Activated CD4-positive, alpha-beta T cell treated with anti-CD3 and anti-CD28 coated beads, Interleukin-2, amount 10 ng/mL, durations not matched to agents 7 days and 5 days (primary cell): ENCODE measurements at regions not wholly inside any gene's neighbourhood (a gene's known extent, or its start where the extent isn't known, plus 50 kb on each side); places are given as distances from the start of the nearest gene placed in this dataset.
"Not testable (repeated sequence)": the region's sequence is repeated elsewhere in the genome, so short reads cannot be mapped to it uniquely, and the experiment has no call there.

Experiments used
- CTCF ChIA-PET: fragments of 350-600 bp; sonication (Branson Sonifier 250); formaldehyde crosslinking; loops from one replicate; lab custom pipeline; 2021; ENCODE audit warnings: antibody characterized with exemption; lab: Charles Lee
- POLR2A ChIA-PET: fragments of 350-600 bp; sonication (Branson Sonifier 250); formaldehyde crosslinking; loops from one replicate; lab custom pipeline; 2021; ENCODE audit warnings: antibody characterized with exemption; lab: Charles Lee
- DNase-seq: peaks from one replicate; pipeline ENCODE4 v3.0.0-alpha.2; 2020
- H3K27ac Mint-ChIP-seq: one replicate; pipeline ENCODE4 v1.8.0; 2021; ENCODE audit warnings: mild to moderate bottlenecking, moderate library complexity, mixed read lengths
- H3K27me3 Mint-ChIP-seq: one replicate; pipeline ENCODE4 v1.8.0; 2021; ENCODE audit warnings: mixed read lengths
- H3K36me3 Mint-ChIP-seq: one replicate; pipeline ENCODE4 v1.8.0; 2021; ENCODE audit warnings: low read depth, mixed read lengths
- H3K4me1 Mint-ChIP-seq: one replicate; pipeline ENCODE4 v1.8.0; 2021; ENCODE audit warnings: mixed read lengths
- H3K4me3 Mint-ChIP-seq: one replicate; pipeline ENCODE4 v1.8.0; 2021; ENCODE audit warnings: mild to moderate bottlenecking, moderate library complexity, mixed read lengths
- H3K9me3 Mint-ChIP-seq: one replicate; pipeline ENCODE4 v1.8.0; 2021; ENCODE audit warnings: mixed read lengths

DNA sequence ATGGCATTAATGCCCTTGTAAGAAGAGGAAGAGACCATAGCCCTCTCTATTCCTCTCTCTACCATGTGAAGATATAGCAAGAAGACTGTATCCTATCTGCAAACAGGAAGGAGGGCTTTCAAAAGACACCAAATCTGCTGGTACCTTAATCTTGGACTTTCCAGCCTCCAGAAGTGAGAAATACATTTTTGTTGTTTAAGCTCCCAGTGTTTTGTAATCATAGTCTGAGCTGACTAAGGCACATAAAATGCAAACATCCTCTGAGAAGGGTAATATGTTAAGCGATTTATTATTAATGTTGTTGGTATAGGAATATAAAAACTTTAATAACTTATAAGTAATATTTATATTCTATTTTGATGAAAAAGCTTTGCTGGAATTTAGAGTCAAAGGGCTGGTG is 559.8 kb downstream of the SUCLG1 start:
- no peaks in the 10 kb centered on the region for H3K36me3 Mint-ChIP-seq
- H3K4me3 Mint-ChIP-seq = no peak overlapping the region
- no peaks in the 10 kb centered on the region for H3K27me3 Mint-ChIP-seq
- CTCF ChIA-PET = no interaction called here
- no peak overlapping the region for H3K27ac Mint-ChIP-seq
- no peak for DNase-seq
- H3K9me3 Mint-ChIP-seq = no peaks in the 10 kb centered on the region
- POLR2A ChIA-PET = no interaction called here
- H3K4me1 Mint-ChIP-seq = no peaks in the 10 kb centered on the region

GRCh38 chr2:83894976-83895375 is 564.1 kb downstream of the SUCLG1 start:
- H3K4me3 Mint-ChIP-seq = no peak overlapping the region
- no peaks in the 10 kb centered on the region for H3K36me3 Mint-ChIP-seq
- H3K27me3 Mint-ChIP-seq = no peaks in the 10 kb centered on the region
- DNase-seq = no peak
- ChIA-PET CTCF (no interaction called here), POLR2A (no interaction called here)
- H3K9me3 Mint-ChIP-seq = no peaks in the 10 kb centered on the region
- no peaks in the 10 kb centered on the region for H3K4me1 Mint-ChIP-seq
- no peak overlapping the region for H3K27ac Mint-ChIP-seq

GRCh38 chr2:83887757-83888156 is 571.3 kb downstream of the SUCLG1 start:
- no peaks in the 10 kb centered on the region for H3K27me3 Mint-ChIP-seq
- no peak for DNase-seq
- no peaks in the 10 kb centered on the region for H3K36me3 Mint-ChIP-seq
- no peak overlapping the region for H3K27ac Mint-ChIP-seq
- H3K4me3 Mint-ChIP-seq = no peak overlapping the region
- no peaks in the 10 kb centered on the region for H3K4me1 Mint-ChIP-seq
- no peaks in the 10 kb centered on the region for H3K9me3 Mint-ChIP-seq
- ChIA-PET POLR2A (no interaction called here), CTCF (no interaction called here)

GRCh38 chr2:83879127-83879526 is 580.0 kb downstream of the SUCLG1 start:
- Mint-ChIP-seq H3K27me3 (no peaks in the 10 kb centered on the region), H3K4me1 (no peaks in the 10 kb centered on the region), H3K4me3 (no peak overlapping the region), H3K36me3 (no peaks in the 10 kb centered on the region), H3K27ac (no peak overlapping the region), H3K9me3 (peaks cover 28% of the 10 kb centered on the region)
- ChIA-PET CTCF (no interaction called here), POLR2A (no interaction called here)
- no peak for DNase-seq

DNA sequence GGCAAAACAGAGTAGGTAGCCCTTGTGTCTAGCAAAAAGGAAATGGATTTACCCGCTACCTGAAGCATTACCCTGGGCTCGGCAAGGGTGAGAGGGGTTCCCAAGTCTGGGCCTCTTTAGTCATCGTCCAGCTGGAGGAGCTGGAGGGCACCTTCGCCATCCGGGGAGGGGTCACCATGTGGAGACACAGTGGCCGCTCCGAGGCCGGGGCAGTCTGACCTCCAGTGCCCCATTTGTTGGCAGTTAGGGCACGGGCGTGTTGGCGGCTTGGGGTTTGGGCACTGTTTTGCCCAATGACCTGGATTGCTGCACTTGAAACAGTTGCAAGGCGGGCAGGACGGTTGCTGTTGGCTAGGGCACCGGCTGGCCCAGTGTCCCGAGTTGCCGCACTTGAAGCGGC is 581.8 kb downstream of the SUCLG1 start:
- H3K27me3 Mint-ChIP-seq, DNase-seq, H3K36me3 Mint-ChIP-seq, POLR2A ChIA-PET, H3K4me1 Mint-ChIP-seq, CTCF ChIA-PET, H3K4me3 Mint-ChIP-seq, H3K27ac Mint-ChIP-seq: not testable (repeated sequence)
- peaks cover 32% of the 10 kb centered on the region for H3K9me3 Mint-ChIP-seq

DNA sequence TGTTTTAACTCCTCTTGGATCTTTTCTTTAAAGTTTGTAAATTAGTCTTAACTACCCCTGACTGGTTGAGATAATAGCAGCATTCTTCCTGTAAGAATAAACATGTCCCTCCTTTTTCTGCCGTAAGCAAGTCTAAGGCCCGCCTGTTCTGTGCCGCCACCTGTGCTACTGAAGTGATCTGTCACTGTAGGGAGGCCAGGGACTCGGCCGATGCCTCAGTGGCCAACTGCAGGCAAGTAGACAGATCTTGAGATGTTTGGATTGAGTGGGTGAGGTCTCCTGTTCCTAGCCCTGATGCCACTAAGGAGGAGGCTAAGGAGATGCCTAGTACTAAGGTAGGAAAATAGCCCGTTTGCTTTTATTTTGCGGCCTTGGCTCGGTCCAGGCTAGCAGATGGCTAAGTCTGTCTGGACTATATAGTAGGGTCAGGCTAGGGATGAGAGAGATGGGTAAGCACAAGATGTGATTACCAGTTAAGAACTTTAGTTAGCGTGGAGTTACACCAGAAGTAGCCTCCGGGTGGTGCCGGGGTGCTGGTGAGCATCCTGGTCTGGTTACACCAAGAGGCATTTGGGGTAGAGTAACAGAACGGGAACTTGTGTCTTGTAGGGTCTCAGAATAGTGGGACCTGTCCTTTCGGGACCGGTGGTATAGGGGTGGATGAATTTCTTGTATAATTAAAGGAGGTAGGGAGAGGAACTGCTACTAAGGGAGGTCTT is 584.2 kb downstream of the SUCLG1 start:
- POLR2A ChIA-PET = no interaction called here
- Mint-ChIP-seq H3K27me3 (no peaks in the 10 kb centered on the region), H3K4me1 (no peaks in the 10 kb centered on the region), H3K27ac (no peak overlapping the region), H3K9me3 (peaks cover 32% of the 10 kb centered on the region), H3K36me3 (no peaks in the 10 kb centered on the region), H3K4me3 (no peak overlapping the region)
- DNase-seq = no peak
- CTCF ChIA-PET = no interaction called here

GRCh38 chr2:83874066-83874465 is 585.0 kb downstream of the SUCLG1 start:
- H3K27me3 Mint-ChIP-seq = no peaks in the 10 kb centered on the region
- no peaks in the 10 kb centered on the region for H3K36me3 Mint-ChIP-seq
- DNase-seq = no peak
- CTCF ChIA-PET = no interaction called here
- H3K9me3 Mint-ChIP-seq = peaks cover 32% of the 10 kb centered on the region
- no peaks in the 10 kb centered on the region for H3K4me1 Mint-ChIP-seq
- H3K27ac Mint-ChIP-seq = no peak overlapping the region
- no peak overlapping the region for H3K4me3 Mint-ChIP-seq
- POLR2A ChIA-PET = no interaction called here

- no peaks in the 10 kb centered on the region for H3K4me1 Mint-ChIP-seq
- peaks cover 23% of the 10 kb centered on the region for H3K9me3 Mint-ChIP-seq
- CTCF ChIA-PET = no interaction called here
- POLR2A ChIA-PET = no interaction called here
- no peak overlapping the region for H3K4me3 Mint-ChIP-seq
- no peak for DNase-seq
- no peaks in the 10 kb centered on the region for H3K27me3 Mint-ChIP-seq
- no peak overlapping the region for H3K27ac Mint-ChIP-seq
- no peaks in the 10 kb centered on the region for H3K36me3 Mint-ChIP-seq
These were observed 586.0 kb downstream of the SUCLG1 start for GRCh38 chr2:83873110-83873509.

GRCh38 chr2:83866211-83866610 is 592.9 kb downstream of the SUCLG1 start:
- POLR2A ChIA-PET = no interaction called here
- Mint-ChIP-seq H3K27ac (no peak overlapping the region), H3K4me1 (no peaks in the 10 kb centered on the region)

GRCh38 chr2:83862600-83862999 is 596.5 kb downstream of the SUCLG1 start:
- Mint-ChIP-seq H3K4me3 (no peak overlapping the region), H3K9me3 (no peaks in the 10 kb centered on the region), H3K4me1 (no peaks in the 10 kb centered on the region), H3K36me3 (no peaks in the 10 kb centered on the region), H3K27ac (no peak overlapping the region), H3K27me3 (no peaks in the 10 kb centered on the region)
- ChIA-PET POLR2A (interaction anchor here (0.6 kb wide), 1 partner anchor 1751 kb away, joined by 4 read pairs; no protein-coding TSS in a partner anchor), CTCF (interaction anchor here (1.0 kb wide), 1 partner anchor 44 kb away, joined by 3 read pairs; no protein-coding TSS in a partner anchor)
- DNase-seq = no peak

More at GRCh38 chr2:83866211-83866610, 592.9 kb downstream of the SUCLG1 start:
- H3K4me3 Mint-ChIP-seq = no peak overlapping the region
- CTCF ChIA-PET = no interaction called here
- DNase-seq = no peak
- H3K27me3 Mint-ChIP-seq = no peaks in the 10 kb centered on the region
- no peaks in the 10 kb centered on the region for H3K36me3 Mint-ChIP-seq
- H3K9me3 Mint-ChIP-seq = no peaks in the 10 kb centered on the region

- no peak overlapping the region for H3K27ac Mint-ChIP-seq
- POLR2A ChIA-PET = no interaction called here
- no peaks in the 10 kb centered on the region for H3K27me3 Mint-ChIP-seq
- no peaks in the 10 kb centered on the region for H3K4me1 Mint-ChIP-seq
- no peak for DNase-seq
- H3K9me3 Mint-ChIP-seq = no peaks in the 10 kb centered on the region
- no peak overlapping the region for H3K4me3 Mint-ChIP-seq
- H3K36me3 Mint-ChIP-seq = no peaks in the 10 kb centered on the region
- CTCF ChIA-PET = no interaction called here
These were observed 598.8 kb downstream of the SUCLG1 start for GRCh38 chr2:83860320-83860719.

GRCh38 chr2:83859553-83859952 is 599.5 kb downstream of the SUCLG1 start:
- Mint-ChIP-seq H3K36me3 (no peaks in the 10 kb centered on the region), H3K27me3 (no peaks in the 10 kb centered on the region), H3K4me1 (no peaks in the 10 kb centered on the region), H3K4me3 (no peak overlapping the region), H3K9me3 (no peaks in the 10 kb centered on the region), H3K27ac (no peak overlapping the region)
- no peak for DNase-seq
- POLR2A ChIA-PET = no interaction called here
- CTCF ChIA-PET = no interaction called here

DNA sequence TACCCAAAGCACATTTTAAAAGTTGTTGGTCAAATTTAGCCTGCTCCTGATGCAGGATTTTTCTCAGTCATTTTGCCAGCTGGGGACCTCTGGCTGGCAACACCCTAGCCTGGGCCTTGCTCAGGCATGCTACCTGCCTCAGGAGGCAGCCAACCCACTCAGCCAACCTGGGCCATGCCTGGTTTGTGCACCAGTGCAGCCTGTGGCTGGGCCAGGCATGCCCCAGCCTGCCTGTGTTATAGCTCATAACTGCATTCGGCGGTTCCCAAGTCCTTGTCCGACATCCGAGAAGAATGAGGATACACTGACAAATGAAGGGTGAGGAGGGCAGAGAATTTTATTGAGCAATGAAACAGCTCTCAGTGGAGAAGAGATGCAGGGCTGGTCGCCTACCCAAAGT is 608.0 kb downstream of the SUCLG1 start:
- POLR2A ChIA-PET = no interaction called here
- H3K27ac Mint-ChIP-seq = no peak overlapping the region
- no peak for DNase-seq
- no peaks in the 10 kb centered on the region for H3K27me3 Mint-ChIP-seq
- H3K9me3 Mint-ChIP-seq = no peaks in the 10 kb centered on the region
- H3K4me1 Mint-ChIP-seq = no peaks in the 10 kb centered on the region
- CTCF ChIA-PET = no interaction called here
- no peak overlapping the region for H3K4me3 Mint-ChIP-seq
- no peaks in the 10 kb centered on the region for H3K36me3 Mint-ChIP-seq
